NB4 (cell line): ENCODE measurements at regions not wholly inside any gene's neighbourhood (a gene's known extent, or its start where the extent isn't known, plus 50 kb on each side); places are given as distances from the start of the nearest gene placed in this dataset.

Experiments
- MYC ChIP-seq: IDR thresholded peaks from 2 replicates; pipeline ENCODE4 v1.6.1; 2011; ENCODE audit warnings: low read depth, low read length
- POLR2A ChIP-seq: IDR thresholded peaks from 2 replicates; pipeline ENCODE4 v1.6.1; 2011; ENCODE audit warnings: mild to moderate bottlenecking; ENCODE audit not compliant: insufficient read length; ENCODE audit errors: extremely low read depth
- TF ChIP-seq, protein P1 (sequence below): IDR thresholded peaks from one replicate; pipeline ENCODE4 v1.5.1; 2012; ENCODE audit warnings: low read depth, low read length
- TF ChIP-seq, protein P2 (sequence below): IDR thresholded peaks from 2 replicates; pipeline ENCODE4 v1.6.1; 2011; ENCODE audit warnings: low read depth, low read length

DNA sequence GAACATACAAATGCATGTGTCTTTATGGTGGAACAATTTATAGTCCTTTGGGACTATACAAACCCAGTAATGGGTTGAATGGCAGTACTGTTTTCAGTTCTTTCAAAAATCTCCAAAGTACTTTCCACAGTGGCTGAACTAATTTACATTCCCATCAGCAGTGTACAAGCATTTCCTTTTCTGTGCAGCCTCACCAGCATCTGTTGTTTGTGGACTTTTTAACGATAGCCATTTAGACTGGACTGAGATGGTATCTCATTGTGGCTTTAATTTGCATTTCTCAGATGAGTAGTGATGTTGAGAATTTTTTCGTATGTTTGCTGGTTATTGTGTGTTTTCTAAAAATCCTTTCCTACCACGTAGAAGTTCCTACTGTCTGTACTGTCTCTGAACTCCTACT, 327.2 kb upstream of the ZFP64 start:
- TF ChIP-seq, protein P1, sequence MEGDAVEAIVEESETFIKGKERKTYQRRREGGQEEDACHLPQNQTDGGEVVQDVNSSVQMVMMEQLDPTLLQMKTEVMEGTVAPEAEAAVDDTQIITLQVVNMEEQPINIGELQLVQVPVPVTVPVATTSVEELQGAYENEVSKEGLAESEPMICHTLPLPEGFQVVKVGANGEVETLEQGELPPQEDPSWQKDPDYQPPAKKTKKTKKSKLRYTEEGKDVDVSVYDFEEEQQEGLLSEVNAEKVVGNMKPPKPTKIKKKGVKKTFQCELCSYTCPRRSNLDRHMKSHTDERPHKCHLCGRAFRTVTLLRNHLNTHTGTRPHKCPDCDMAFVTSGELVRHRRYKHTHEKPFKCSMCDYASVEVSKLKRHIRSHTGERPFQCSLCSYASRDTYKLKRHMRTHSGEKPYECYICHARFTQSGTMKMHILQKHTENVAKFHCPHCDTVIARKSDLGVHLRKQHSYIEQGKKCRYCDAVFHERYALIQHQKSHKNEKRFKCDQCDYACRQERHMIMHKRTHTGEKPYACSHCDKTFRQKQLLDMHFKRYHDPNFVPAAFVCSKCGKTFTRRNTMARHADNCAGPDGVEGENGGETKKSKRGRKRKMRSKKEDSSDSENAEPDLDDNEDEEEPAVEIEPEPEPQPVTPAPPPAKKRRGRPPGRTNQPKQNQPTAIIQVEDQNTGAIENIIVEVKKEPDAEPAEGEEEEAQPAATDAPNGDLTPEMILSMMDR = no peak
- TF ChIP-seq POLR2A (no peak), MYC (no peak)
- TF ChIP-seq, protein P2, sequence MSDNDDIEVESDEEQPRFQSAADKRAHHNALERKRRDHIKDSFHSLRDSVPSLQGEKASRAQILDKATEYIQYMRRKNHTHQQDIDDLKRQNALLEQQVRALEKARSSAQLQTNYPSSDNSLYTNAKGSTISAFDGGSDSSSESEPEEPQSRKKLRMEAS = no peak
